AG04449 (cell line): ENCODE measurements at regions not wholly inside any gene's neighbourhood (a gene's known extent, or its start where the extent isn't known, plus 50 kb on each side); places are given as distances from the start of the nearest gene placed in this dataset.

ENCODE experiments used
- CTCF ChIA-PET: fragments of 350-600 bp; formaldehyde crosslinking; extraction: SDS; loops from one replicate; lab custom pipeline; 2021; ENCODE audit warnings: antibody characterized with exemption; lab: Yijun Ruan, JAX
- POLR2A ChIA-PET: fragments of 400-600, 350-600 bp; formaldehyde crosslinking; extraction: SDS; loops from one replicate; lab custom pipeline; 2020; ENCODE audit warnings: antibody characterized with exemption, inconsistent platforms; lab: Yijun Ruan, JAX
- DNase-seq: peaks from one replicate; pipeline ENCODE4 v3.0.0-alpha.2; 2010; ENCODE audit warnings: low read depth, low spot score
- H3K4me3 ChIP-seq: 2 replicates; pipeline ENCODE4 v1.5.1; 2011; ENCODE audit warnings: low read depth, mild to moderate bottlenecking, control low read depth, low read length
- TF ChIP-seq, protein P1 (sequence below): IDR thresholded peaks from one replicate; pipeline ENCODE4 v1.5.1; 2011; ENCODE audit warnings: mild to moderate bottlenecking, moderate library complexity, low read length, control low read depth, inconsistent platforms; ENCODE audit not compliant: insufficient read depth; ENCODE audit errors: missing control alignments

DNA sequence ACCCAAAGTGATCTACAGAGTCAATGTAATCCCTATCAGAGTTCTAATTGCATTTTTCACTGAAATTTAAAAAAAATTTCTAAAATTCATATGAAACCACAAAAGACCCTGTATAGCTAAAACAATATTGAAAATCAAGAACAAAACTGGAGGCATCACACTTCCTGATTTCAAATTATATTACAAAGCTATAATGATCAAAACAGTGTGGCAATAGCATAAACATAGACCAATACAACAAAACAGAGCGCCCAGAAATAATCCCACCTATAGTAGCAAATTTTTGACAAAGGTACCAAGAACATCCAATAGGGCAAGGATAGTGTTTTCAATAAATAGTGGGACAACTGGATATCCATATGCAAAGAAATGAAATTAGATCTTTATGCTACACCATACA lies 59.4 kb upstream of the PRKG2 start:
- DNase-seq = no peak
- ChIA-PET CTCF (no interaction called here), POLR2A (no interaction called here)
- TF ChIP-seq, protein P1, sequence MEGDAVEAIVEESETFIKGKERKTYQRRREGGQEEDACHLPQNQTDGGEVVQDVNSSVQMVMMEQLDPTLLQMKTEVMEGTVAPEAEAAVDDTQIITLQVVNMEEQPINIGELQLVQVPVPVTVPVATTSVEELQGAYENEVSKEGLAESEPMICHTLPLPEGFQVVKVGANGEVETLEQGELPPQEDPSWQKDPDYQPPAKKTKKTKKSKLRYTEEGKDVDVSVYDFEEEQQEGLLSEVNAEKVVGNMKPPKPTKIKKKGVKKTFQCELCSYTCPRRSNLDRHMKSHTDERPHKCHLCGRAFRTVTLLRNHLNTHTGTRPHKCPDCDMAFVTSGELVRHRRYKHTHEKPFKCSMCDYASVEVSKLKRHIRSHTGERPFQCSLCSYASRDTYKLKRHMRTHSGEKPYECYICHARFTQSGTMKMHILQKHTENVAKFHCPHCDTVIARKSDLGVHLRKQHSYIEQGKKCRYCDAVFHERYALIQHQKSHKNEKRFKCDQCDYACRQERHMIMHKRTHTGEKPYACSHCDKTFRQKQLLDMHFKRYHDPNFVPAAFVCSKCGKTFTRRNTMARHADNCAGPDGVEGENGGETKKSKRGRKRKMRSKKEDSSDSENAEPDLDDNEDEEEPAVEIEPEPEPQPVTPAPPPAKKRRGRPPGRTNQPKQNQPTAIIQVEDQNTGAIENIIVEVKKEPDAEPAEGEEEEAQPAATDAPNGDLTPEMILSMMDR = no peak
- H3K4me3 ChIP-seq = no peak overlapping the region

- no peak for DNase-seq
- TF ChIP-seq, protein P1 = no peak
- H3K4me3 ChIP-seq = no peak overlapping the region
- POLR2A ChIA-PET = no interaction called here
- CTCF ChIA-PET = no interaction called here
Observed at GRCh38 chr4:81272671-81273070, 57.6 kb upstream of the PRKG2 start.
